T-helper 2 cell (primary cell): ENCODE measurements at regions not wholly inside any gene's neighbourhood (a gene's known extent, or its start where the extent isn't known, plus 50 kb on each side); places are given as distances from the start of the nearest gene placed in this dataset.

ENCODE experiments used
- DNase-seq, 5 experiments: peaks; one replicate each; pipeline versions ENCODE4 v3.0.0 to v3.0.0-alpha.2; 2012 to 2022

- peak in 1 of 5 experiments; percentile 3 for DNase-seq
Observed at GRCh38 chr14:26199590-26200370, 398.1 kb downstream of the NOVA1 start.

DNA sequence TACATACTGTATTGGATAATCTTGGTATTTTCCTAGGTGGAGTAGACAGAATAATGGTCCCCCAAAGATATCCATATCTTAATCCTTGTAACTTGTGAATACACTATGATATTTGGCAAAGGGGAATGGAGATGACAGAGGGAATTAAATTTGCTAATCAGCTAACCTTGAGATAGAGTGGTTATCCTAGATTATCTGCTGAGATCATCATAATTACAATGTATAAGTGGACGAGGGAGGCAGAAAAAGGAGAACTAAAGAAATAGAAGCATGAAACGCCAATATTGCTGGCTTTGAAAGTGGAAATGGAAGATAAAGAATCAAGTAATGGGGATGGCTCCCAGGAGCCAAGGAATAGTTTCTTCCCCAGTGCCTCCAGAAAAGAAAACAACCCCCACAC is 398.7 kb downstream of the NOVA1 start:
- DNase-seq: no peak

- DNase-seq: no peak
Observed at GRCh38 chr14:26194816-26195215, 403.0 kb downstream of the NOVA1 start.

DNA sequence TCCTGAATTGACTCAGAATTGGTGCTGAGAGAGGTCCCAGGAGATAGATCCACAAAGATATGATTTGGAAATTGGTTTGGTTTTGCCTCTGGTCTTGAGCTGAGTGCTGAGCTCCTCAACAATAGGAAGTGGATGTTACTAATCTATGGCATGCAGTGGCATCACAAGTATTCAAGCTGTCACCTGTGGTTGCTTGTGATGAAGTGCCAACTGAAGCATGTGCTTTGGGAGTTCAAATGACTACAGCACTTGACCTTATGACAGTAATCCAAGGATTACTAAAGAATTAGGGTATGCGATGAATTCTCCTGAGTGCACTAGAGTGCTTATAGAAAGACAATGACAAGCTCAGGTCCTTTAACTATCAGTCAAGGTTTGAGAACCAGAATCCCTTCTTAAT is 406.2 kb downstream of the NOVA1 start:
- DNase-seq: no peak

GRCh38 chr14:26191123-26191522 is 406.7 kb downstream of the NOVA1 start:
- no peak for DNase-seq

DNA sequence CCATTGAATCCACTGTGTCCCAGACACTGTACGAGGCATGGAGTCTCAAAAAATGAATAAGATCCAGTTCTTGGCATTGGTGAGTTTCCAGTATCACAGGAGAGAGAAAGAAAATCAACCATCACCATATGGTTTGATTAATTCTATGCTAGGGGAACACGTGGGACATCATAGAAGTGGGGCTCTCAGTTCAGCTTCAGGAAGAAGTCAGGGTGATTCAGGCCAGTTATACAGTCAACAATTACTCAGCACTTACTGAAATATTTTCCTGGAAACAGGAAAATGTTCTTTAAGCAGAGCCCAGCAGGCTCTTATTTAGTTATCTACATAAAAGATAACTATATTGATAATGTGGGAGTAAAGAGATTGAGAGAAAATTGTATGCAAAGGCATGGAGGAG is 407.2 kb downstream of the NOVA1 start:
- no peak for DNase-seq

- DNase-seq: no peak
Observed at GRCh38 chr14:26187996-26188620, 409.7 kb downstream of the NOVA1 start.

DNA sequence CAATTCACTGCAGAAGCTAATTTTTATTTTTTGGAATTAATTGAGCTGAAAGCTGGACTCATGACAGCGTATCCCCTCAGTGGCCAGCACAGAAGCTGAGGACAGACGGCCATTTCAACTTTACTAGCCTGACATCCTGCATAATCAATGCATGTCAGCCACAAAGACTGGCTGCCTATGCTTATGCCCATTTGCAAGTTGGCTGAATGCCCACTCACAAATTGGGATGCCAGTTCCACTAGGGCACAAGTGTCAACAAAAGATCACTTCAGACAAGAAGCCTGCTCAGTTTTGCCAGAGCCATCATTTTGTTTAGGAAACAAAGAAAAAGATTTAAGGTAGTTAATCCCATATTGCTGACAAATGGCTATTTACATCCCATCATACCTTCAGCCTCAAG is 417.6 kb downstream of the NOVA1 start:
- DNase-seq: no peak

- no peak for DNase-seq
Observed at GRCh38 chr14:26175658-26176057, 422.2 kb downstream of the NOVA1 start.

GRCh38 chr14:26174395-26174794 is 423.4 kb downstream of the NOVA1 start:
- DNase-seq: no peak

DNA sequence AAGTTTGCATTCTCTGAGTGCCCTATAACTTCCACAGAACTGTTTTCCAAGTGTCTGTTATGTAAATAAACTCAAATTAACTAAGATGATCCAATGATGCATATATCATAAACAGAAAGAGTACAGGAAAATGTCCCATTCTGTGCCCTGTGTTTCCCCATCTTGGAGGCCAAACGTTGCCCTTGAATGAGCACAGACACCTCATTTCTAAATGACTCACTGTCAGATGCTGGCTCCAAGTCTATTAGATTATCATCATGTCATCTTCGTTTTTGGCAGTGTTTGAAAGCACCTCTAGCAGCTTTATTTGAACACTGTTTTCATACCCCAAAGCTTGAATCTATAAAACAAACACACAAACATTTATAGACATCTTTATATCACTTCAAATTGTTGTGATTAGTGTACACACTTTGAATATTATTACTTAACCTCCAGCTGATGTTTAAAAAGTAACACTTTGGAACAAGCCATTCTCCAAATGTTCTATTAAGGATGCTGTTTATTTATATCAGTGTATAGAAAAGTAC is 424.2 kb downstream of the NOVA1 start:
- DNase-seq: no peak

DNA sequence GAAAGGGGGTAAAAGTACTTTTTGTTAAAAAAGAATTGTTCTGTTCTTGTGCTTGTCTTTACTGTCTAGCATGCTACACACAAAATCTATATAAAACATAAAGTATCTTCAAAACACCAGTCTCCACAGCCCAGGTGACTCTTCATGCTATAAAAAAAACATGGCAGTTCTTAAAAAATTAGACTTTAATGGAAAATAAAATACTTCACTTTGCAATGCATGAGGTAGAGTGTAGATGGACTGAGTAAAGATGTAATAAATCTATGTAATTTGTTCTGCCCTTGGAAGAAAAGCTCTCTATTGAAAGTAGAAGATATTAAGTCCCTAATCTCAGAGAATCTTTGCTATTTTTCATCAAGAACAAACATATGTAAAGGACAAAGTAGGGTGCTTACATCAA is 425.4 kb downstream of the NOVA1 start:
- DNase-seq: no peak

DNA sequence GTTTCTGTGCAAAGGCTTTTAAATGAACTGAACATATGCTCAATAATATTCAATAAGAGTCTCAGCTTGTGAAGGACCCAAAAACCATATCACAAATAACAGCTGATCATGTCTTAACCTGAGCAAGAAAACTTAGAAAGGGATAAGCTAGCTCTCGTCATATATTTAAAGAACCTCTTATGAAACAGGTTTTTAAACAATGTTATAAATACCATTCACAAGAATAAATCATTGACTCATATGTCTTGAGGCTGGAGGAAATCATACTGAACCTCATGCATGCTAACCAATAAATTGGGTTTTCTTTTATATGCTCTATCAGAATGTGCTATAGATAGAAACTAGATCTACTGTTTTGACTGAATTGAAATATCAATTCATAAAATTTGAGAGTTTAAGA is 426.9 kb downstream of the NOVA1 start:
- no peak for DNase-seq

GRCh38 chr14:26163761-26164160 is 434.1 kb downstream of the NOVA1 start:
- DNase-seq: no peak

DNA sequence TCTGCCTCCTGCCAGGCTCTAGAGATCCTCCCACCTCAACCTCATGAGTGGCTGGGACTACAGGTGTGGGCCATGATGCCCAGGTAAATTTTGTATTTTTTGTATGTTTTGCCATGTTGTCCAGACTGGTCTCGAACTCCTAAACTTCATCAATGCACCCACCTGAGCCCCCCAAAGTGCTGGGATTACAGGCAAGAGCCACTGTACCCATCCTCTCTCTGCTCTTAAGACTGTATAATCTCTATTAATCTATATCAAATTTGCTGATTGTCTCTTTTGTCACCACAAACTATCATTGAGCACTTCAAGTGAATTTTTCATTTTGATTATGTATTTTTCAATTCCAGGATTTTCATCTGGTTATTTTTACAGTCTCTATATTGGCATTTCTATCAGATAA is 440.3 kb downstream of the NOVA1 start:
- DNase-seq: no peak

GRCh38 chr14:26143057-26143456 is 454.8 kb downstream of the NOVA1 start:
- no peak for DNase-seq

- DNase-seq: no peak
Observed at GRCh38 chr14:26138764-26139445, 458.9 kb downstream of the NOVA1 start.

DNA sequence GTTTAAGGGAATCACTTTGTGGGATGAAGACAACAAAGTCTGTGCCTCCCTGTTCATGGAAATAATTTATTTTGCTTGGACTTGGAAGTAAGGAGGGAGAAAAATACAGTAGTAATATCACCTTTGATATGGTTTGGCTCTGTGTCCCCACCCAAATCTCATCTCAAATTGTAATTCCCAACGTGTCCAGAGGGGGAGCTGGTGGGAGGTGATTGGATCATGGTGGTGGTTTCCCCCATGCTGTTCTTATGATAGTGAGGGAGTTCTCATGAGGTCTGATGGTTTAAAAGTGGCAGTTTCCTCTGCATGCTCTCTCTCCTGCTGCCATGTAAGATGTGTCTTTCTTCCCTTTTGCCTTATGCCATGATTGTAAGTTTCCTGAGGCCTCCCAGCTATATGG is 460.7 kb downstream of the NOVA1 start:
- no peak for DNase-seq

DNA sequence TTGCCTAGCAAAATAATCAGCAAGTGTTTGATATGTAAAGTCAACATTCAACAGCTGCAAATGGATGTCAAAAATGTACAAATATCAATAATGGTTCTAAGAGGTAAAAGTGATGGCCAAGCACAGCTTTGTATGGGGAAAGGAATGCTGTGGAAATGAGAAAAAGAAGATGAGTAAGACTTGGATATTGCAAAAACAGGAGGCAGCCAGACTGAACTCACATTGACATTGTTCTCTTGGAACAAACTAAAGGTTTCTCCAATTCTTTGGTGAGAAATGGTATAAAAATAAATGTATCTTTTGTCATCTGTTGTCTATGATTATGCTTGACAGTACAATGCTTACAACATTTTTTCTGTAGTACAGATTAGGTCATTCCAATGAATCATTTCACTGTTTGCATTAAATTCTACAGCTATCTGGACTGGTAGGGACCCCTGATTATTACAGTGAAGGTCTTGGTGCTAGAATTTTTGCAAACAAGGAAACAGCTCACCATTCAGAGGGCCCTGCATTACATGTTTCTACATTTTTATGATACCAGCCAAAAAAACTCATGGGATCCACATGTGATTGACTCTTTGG is 465.7 kb downstream of the NOVA1 start:
- DNase-seq: no peak

GRCh38 chr14:26130690-26131089 is 467.1 kb downstream of the NOVA1 start:
- DNase-seq: no peak

DNA sequence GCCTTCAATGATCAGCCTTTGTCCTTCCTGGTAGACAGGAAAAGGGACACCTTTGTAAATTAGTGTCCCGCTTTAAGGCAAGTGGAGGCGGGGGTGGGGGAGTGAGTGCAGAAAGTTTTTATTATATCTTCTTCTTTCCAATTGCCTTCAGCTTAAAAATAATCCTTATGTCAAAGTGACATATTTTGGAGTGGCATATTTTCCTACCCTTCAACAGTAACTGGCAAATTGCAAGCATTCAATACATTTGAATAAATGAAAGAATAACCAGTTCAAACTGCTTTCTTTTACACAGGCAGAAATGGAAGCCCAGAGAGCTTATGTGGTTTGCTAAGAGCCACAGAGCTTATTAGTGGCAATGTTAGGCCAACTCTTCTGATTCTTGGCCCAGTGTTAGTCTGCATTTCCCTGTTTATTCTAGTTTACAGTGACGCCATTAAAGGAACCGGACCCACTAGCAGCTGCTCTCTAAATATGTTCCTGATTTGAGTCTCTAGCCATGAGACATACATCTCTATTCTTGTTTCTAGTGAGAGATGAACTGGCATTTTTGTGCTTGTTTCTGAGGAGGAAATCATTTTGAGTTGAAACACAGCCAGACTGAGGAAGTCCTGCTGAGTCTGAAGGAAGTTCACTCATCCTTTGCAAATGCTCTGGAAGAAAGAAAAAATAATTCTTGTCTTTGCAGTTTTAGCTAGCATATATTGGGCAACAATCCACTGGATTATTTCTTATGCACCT is 468.7 kb downstream of the NOVA1 start:
- no peak for DNase-seq

DNA sequence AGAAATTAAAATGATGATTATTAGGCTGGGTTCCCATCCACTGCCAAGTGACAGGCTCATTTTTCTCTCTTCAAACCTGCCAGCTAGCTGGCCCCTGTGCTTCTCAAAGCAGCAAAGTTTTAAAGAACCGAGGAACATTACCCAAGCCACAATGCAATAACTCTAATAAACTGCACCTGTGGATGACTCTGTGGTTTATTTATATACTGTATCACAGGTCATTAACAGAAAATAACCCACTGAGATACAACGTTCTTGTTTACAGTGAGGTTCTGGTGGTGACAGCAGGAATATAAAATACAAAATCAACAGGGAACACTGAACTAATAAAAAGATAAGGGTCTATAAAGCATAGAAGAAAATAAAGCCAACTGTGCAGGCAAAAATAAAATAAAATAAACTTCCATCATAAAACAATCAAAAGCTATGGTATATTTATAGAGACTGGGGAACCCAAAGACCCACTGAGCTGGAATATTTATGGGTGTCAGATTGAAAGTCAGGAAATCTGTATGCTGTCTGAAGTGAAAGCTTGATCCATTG is 472.9 kb downstream of the NOVA1 start:
- DNase-seq: no peak
